IMR-90 (cell line): ENCODE measurements at regions not wholly inside any gene's neighbourhood (a gene's known extent, or its start where the extent isn't known, plus 50 kb on each side); places are given as distances from the start of the nearest gene placed in this dataset.
"Not testable (repeated sequence)": the region's sequence is repeated elsewhere in the genome, so short reads cannot be mapped to it uniquely, and the experiment has no call there.

Source experiments
- ATAC-seq: fragments of 200-7000 bp; cut with Tn5 transposase; 2 replicates; pipeline ENCODE4 v1.9.1; 2020; ENCODE audit warnings: low read depth, mild to moderate bottlenecking, moderate library complexity
- BruUV-seq: library from RNA; stranded (reverse); fragments of 400-500 nt; replicated peaks from 2 replicates; lab custom pipeline; 2021; lab: Mats Ljungman, UMichigan
- CTCF ChIA-PET: fragments of 300-600 bp; formaldehyde crosslinking; extraction: SDS; loops from one replicate; lab custom pipeline; 2021; ENCODE audit warnings: antibody characterized with exemption; lab: Yijun Ruan, JAX
- POLR2A ChIA-PET: fragments of 300-600 bp; sonication (Branson Sonifier 250); formaldehyde crosslinking; loops from one replicate; lab custom pipeline; 2022; ENCODE audit warnings: antibody characterized with exemption; ENCODE audit not compliant: unreplicated experiment; lab: Charles Lee
- DNase-seq: peaks from one replicate; pipeline ENCODE4 v3.0.0; 2013
- H2AFZ ChIP-seq: replicated peaks from 2 replicates; pipeline ENCODE3; 2013; ENCODE audit warnings: low read length, mild to moderate bottlenecking; ENCODE audit not compliant: poor library complexity
- H2AK5ac ChIP-seq: 2 replicates; pipeline ENCODE4 v1.6.1; 2013; ENCODE audit warnings: low read depth, low read length, inconsistent platforms
- H2AK9ac ChIP-seq: replicated peaks from 2 replicates; pipeline ENCODE3; 2013; ENCODE audit warnings: mild to moderate bottlenecking, low read depth, low read length, moderate library complexity; ENCODE audit not compliant: poor library complexity
- H2BK120ac ChIP-seq: 2 replicates; pipeline ENCODE4 v1.6.1; 2013; ENCODE audit warnings: low read depth, low read length, inconsistent platforms
- H2BK15ac ChIP-seq: 3 replicates; pipeline ENCODE4 v1.6.1; 2013; ENCODE audit warnings: low read depth, low read length, inconsistent platforms
- H2BK20ac ChIP-seq: 2 replicates; pipeline ENCODE4 v1.6.1; 2013; ENCODE audit warnings: low read depth, mild to moderate bottlenecking, inconsistent platforms, low read length, moderate library complexity
- H2BK5ac ChIP-seq: 2 replicates; pipeline ENCODE4 v1.6.1; 2013; ENCODE audit warnings: mild to moderate bottlenecking, low read depth, low read length, inconsistent platforms; ENCODE audit not compliant: poor library complexity, severe bottlenecking
- H3K14ac ChIP-seq: replicated peaks from 2 replicates; pipeline ENCODE4 v1.6.1; 2013; ENCODE audit warnings: low read depth, low read length, inconsistent platforms
- H3K18ac ChIP-seq: 2 replicates; pipeline ENCODE4 v1.6.1; 2013; ENCODE audit warnings: low read depth, low read length, control low read depth
- H3K23ac ChIP-seq: 2 replicates; pipeline ENCODE4 v1.6.1; 2013; ENCODE audit warnings: low read depth, low read length, inconsistent platforms
- H3K27ac ChIP-seq: 2 replicates; pipeline ENCODE4 v1.5.1; 2013; ENCODE audit warnings: mild to moderate bottlenecking, control low read depth, low read length; ENCODE audit not compliant: insufficient read depth
- H3K27me3 ChIP-seq: 2 replicates; pipeline ENCODE4 v1.6.1; 2013; ENCODE audit warnings: low read length; ENCODE audit not compliant: control insufficient read depth, insufficient read depth
- H3K36me3 ChIP-seq: 2 replicates; pipeline ENCODE4 v1.6.1; 2013; ENCODE audit warnings: low read length, mixed read lengths; ENCODE audit not compliant: control insufficient read depth, insufficient read depth
- H3K4ac ChIP-seq: 2 replicates; pipeline ENCODE4 v1.6.1; 2013; ENCODE audit warnings: low read depth, low read length, inconsistent platforms
- H3K4me1 ChIP-seq: 2 replicates; pipeline ENCODE4 v1.6.1; 2013; ENCODE audit warnings: low read length, mixed read lengths; ENCODE audit not compliant: control insufficient read depth, insufficient read depth
- H3K4me2 ChIP-seq: 2 replicates; pipeline ENCODE4 v1.6.1; 2013; ENCODE audit warnings: low read depth, mild to moderate bottlenecking, control low read depth, low read length, moderate library complexity
- H3K4me3 ChIP-seq: 2 replicates; pipeline ENCODE4 v1.5.1; 2013; ENCODE audit warnings: low read depth, mild to moderate bottlenecking, control low read depth, low read length, moderate library complexity; ENCODE audit not compliant: insufficient read depth
- H3K56ac ChIP-seq: 2 replicates; pipeline ENCODE4 v1.6.1; 2013; ENCODE audit warnings: low read length, inconsistent platforms; ENCODE audit not compliant: insufficient read depth; ENCODE audit errors: extremely low read depth
- H3K79me1 ChIP-seq, 2 experiments: 2 replicates each; pipeline ENCODE4 v1.6.1; 2013; ENCODE audit warnings: low read length in 2 of 2, inconsistent platforms in 1 of 2, low read depth in 1 of 2
- H3K9ac ChIP-seq: 2 replicates; pipeline ENCODE4 v1.6.1; 2013; ENCODE audit warnings: low read depth, low read length, control low read depth
- H3K9me1 ChIP-seq: 2 replicates; pipeline ENCODE4 v1.6.1; 2013; ENCODE audit warnings: low read length, inconsistent platforms; ENCODE audit not compliant: insufficient read depth
- H3K9me3 ChIP-seq: 2 replicates; pipeline ENCODE4 v1.6.1; 2013; ENCODE audit warnings: low read length; ENCODE audit not compliant: control insufficient read depth, insufficient read depth
- H4K20me1 ChIP-seq: 2 replicates; pipeline ENCODE4 v1.6.1; 2013; ENCODE audit warnings: low read length, inconsistent platforms; ENCODE audit not compliant: insufficient read depth
- H4K5ac ChIP-seq: 2 replicates; pipeline ENCODE4 v1.6.1; 2013; ENCODE audit warnings: mild to moderate bottlenecking, low read depth, low read length, control low read depth
- H4K8ac ChIP-seq, 2 experiments: 2 replicates each; pipeline ENCODE4 v1.6.1; 2013; ENCODE audit warnings: low read depth in 2 of 2, low read length in 2 of 2, control low read depth in 1 of 2, inconsistent platforms in 1 of 2
- H4K91ac ChIP-seq: 2 replicates; pipeline ENCODE4 v1.6.1; 2013; ENCODE audit warnings: low read depth, low read length, inconsistent platforms; ENCODE audit not compliant: insufficient read depth
- WGBS, 2 experiments: methylation state at CpG; one replicate each; pipeline versions ENCODE4 v1.1.5 to v1.1.7; 2013; ENCODE audit warnings: missing lambda C conversion rate in 2 of 2; ENCODE audit not compliant: insufficient read length in 1 of 2; ENCODE audit errors: extremely low coverage in 2 of 2; 5-methylcytosine and 5-hydroxymethylcytosine counted together
- dilution Hi-C: fragments of 300-500 bp; cut with HindIII; formaldehyde crosslinking; loops from one replicate; pipeline ENCODE4 v1.14.3; 2018; ENCODE audit warnings: low sequenced_read_pairs; ENCODE audit not compliant: unreplicated experiment
- in situ Hi-C: fragments of 300-500 bp; cut with MboI; formaldehyde crosslinking; loops from 3 replicates; pipeline ENCODE4 v1.14.3; 2019; ENCODE audit warnings: low sequenced_read_pairs, inconsistent platforms, mixed read lengths
- intact Hi-C: fragments of 100-400 bp; cut with micrococcal nuclease; formaldehyde crosslinking; loops from 2 replicates; pipeline ENCODE4 v1.10.0; 2022

DNA sequence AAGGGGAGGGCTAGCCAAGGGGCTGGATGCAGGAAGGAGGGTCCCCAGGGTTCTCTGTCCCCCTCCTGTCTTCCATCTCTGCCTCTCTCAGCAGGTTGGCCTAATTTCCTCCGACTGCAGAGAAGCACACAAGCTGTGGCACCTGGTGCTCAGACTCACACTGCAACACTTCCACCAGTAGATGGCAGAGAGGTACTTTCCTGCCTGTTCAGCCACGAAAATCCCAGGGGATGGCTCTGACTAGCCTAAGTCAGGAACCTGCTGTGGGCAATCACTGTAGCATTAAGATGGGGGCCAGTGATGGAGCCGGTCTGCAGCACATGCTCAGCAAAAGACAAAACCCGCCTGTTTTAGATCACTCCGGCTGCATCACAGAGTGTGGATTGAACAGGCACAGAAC, 2721.7 kb upstream of the TPTE start:
- dilution Hi-C loops, H3K4me1 ChIP-seq, H3K4me2 ChIP-seq, H3K18ac ChIP-seq, POLR2A ChIA-PET, H2AK5ac ChIP-seq, H3K79me1 ChIP-seq, H3K27me3 ChIP-seq, H3K4me3 ChIP-seq, H2BK20ac ChIP-seq, H3K27ac ChIP-seq, H4K20me1 ChIP-seq, H4K5ac ChIP-seq, H3K9me1 ChIP-seq, DNase-seq, H3K56ac ChIP-seq, H4K91ac ChIP-seq, H2BK120ac ChIP-seq, H2AK9ac ChIP-seq, H3K23ac ChIP-seq, H2BK5ac ChIP-seq, BruUV-seq, H3K4ac ChIP-seq, H2AFZ ChIP-seq, H2BK15ac ChIP-seq, H3K9ac ChIP-seq, H3K14ac ChIP-seq, CTCF ChIA-PET, H4K8ac ChIP-seq, intact Hi-C loops, H3K36me3 ChIP-seq, H3K9me3 ChIP-seq, in situ Hi-C loops: not testable (repeated sequence)
- WGBS, 2 experiments: no CpG with 5 or more reads among the region's 5 CpGs
- ATAC-seq: peak; percentile 88

DNA sequence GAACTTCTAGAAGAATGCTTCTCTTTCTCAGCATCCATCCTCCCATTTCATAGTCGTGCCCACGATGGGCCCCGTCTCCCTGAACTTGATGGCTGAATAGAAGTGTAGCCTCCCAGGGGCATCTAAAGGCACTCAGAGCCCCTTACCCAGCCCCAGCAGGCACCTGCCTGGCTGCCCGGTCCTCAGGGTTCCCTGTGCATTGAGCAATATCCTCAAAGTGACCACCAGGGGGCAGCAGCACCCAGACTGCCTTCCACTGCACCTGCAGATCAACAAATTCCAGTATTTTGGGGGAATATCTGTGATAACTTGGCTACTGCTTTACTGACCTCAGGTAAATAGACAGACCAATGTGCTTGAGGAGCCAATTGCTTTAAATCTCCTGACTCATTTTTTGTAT, 2707.9 kb upstream of the TPTE start:
- dilution Hi-C loops, DNase-seq, intact Hi-C loops, H3K4me3 ChIP-seq, BruUV-seq, H3K27ac ChIP-seq, H3K14ac ChIP-seq, H3K18ac ChIP-seq, H3K9ac ChIP-seq, H3K36me3 ChIP-seq, in situ Hi-C loops, CTCF ChIA-PET, POLR2A ChIA-PET, H3K23ac ChIP-seq, H3K4ac ChIP-seq, H2AFZ ChIP-seq, H3K4me2 ChIP-seq, H2AK5ac ChIP-seq, H4K8ac ChIP-seq, H3K27me3 ChIP-seq, H3K56ac ChIP-seq, H3K9me1 ChIP-seq, H2BK120ac ChIP-seq, H4K20me1 ChIP-seq, H2BK5ac ChIP-seq, H3K79me1 ChIP-seq, H2BK20ac ChIP-seq, H4K91ac ChIP-seq, H4K5ac ChIP-seq, H2BK15ac ChIP-seq, H3K4me1 ChIP-seq, H2AK9ac ChIP-seq, H3K9me3 ChIP-seq: not testable (repeated sequence)
- WGBS, 2 experiments: no CpG with 5 or more reads among the region's 4 CpGs
- peak; percentile 59; the same call in 1 of the 2 replicates for ATAC-seq
